HEK293T (cell line): ENCODE measurements at regions not wholly inside any gene's neighbourhood (a gene's known extent, or its start where the extent isn't known, plus 50 kb on each side); places are given as distances from the start of the nearest gene placed in this dataset.

Experiments used
- ARNT ChIP-seq: fragments of 450-650 bp; IDR thresholded peaks from 2 replicates; pipeline ENCODE4 v1.6.1; 2017; ENCODE audit warnings: mild to moderate bottlenecking
- BHLHE40 ChIP-seq: fragments of 450-650 bp; IDR thresholded peaks from 2 replicates; pipeline ENCODE4 v1.6.1; 2016; ENCODE audit warnings: mild to moderate bottlenecking, moderate library complexity, borderline replicate concordance
- CTBP1 ChIP-seq: fragments of 450-650 bp; IDR thresholded peaks from 2 replicates; pipeline ENCODE4 v1.6.1; 2016; ENCODE audit warnings: borderline replicate concordance
- ELF4 ChIP-seq: fragments of 450-650 bp; IDR thresholded peaks from 2 replicates; pipeline ENCODE4 v1.6.1; 2017; ENCODE audit warnings: antibody characterized with exemption
- FOXA1 ChIP-seq: fragments of 450-650 bp; IDR thresholded peaks from 2 replicates; pipeline ENCODE4 v1.6.1; 2016; ENCODE audit warnings: mild to moderate bottlenecking
- FOXK2 ChIP-seq: fragments of 450-650 bp; IDR thresholded peaks from 2 replicates; pipeline ENCODE4 v1.6.1; 2016; ENCODE audit warnings: mild to moderate bottlenecking
- FOXM1 ChIP-seq: fragments of 450-650 bp; IDR thresholded peaks from 2 replicates; pipeline ENCODE4 v1.6.1; 2017; ENCODE audit warnings: mild to moderate bottlenecking, borderline replicate concordance
- HDGF ChIP-seq: fragments of 450-650 bp; IDR thresholded peaks from 2 replicates; pipeline ENCODE4 v1.6.1; 2017; ENCODE audit warnings: antibody characterized with exemption, borderline replicate concordance
- L3MBTL2 ChIP-seq: fragments of 450-650 bp; conservative IDR thresholded peaks from 2 replicates; pipeline ENCODE4 v1.6.1; 2016; ENCODE audit warnings: mild to moderate bottlenecking
- NFRKB ChIP-seq: fragments of 450-650 bp; IDR thresholded peaks from 2 replicates; pipeline ENCODE4 v1.6.1; 2016; ENCODE audit warnings: mild to moderate bottlenecking, moderate library complexity
- PKNOX1 ChIP-seq: fragments of 450-650 bp; IDR thresholded peaks from 2 replicates; pipeline ENCODE4 v1.6.1; 2016
- SUZ12 ChIP-seq: fragments of 450-650 bp; IDR thresholded peaks from 2 replicates; pipeline ENCODE4 v1.6.1; 2016; ENCODE audit warnings: mild to moderate bottlenecking
- TARDBP ChIP-seq: fragments of 450-650 bp; IDR thresholded peaks from 2 replicates; pipeline ENCODE4 v1.6.1; 2016
- ZNF384 ChIP-seq: fragments of 450-650 bp; IDR thresholded peaks from 2 replicates; pipeline ENCODE4 v1.6.1; 2016

- TF ChIP-seq FOXA1 (no peak), FOXK2 (no peak), ARNT (no peak), SUZ12 (no peak), CTBP1 (no peak), TARDBP (no peak), ELF4 (no peak), FOXM1 (no peak), HDGF (no peak), PKNOX1 (no peak), L3MBTL2 (no peak), BHLHE40 (no peak), NFRKB (no peak), ZNF384 (no peak)
Measured at GRCh38 chr2:226467633-226468032, 332.0 kb downstream of the IRS1 start.
